ENCODE measurements at regions not wholly inside any gene's neighbourhood (a gene's known extent, or its start where the extent isn't known, plus 50 kb on each side); places are given as distances from the start of the nearest gene placed in this dataset.

GRCh38 chr15:38941399-38941953, 376.9 kb upstream of the RASGRP1 start:
- Mint-ChIP-seq H3K27ac (no peak overlapping the region), H3K36me3 (no peaks in the 10 kb centered on the region), H3K9me3 (no peaks in the 10 kb centered on the region)
- DNase-seq (ENCODE audit: low spot score in 2 of 2) (no peak), ATAC-seq (no peak)

- Mint-ChIP-seq H3K27ac (no peak overlapping the region), H3K36me3 (no peaks in the 10 kb centered on the region), H3K9me3 (no peaks in the 10 kb centered on the region)
- DNase-seq (ENCODE audit: low spot score in 2 of 2) (no peak), ATAC-seq (no peak)
These were observed 379.9 kb upstream of the RASGRP1 start for GRCh38 chr15:38944536-38944935.

DNA sequence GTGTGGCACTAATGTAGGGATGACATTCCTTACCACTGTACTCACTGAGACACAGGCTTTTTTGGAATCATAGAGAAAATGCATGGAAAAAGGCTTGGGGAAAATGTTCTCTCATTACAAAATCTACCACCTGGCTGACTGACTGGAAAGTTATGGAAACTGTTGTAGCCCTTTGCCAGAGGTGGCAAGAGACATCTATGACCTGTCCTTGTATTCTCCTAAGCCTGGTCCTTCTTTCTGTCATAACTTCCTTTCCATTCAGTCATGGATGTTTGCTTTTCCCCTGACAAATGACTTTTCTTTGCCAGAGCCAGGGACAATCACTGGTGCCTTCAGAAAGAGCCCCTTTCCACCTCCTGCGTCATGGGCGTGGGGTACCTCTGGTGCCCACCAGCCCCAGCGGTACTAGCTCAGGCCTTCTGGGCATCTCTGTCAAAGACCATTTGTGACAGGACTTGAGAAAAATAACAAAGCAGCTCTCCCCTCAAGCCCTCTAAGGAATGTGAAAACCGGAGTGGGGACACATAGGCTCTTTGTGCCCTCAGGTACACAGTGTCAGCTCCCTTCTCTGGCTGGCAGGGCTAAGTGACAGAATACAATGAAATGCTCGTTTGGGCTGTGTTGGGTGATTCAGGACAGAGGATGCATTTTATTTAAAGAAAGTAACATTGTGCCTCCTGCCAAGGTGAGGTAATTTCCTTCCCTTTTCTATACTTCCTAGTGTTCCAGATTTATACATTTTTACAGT, 381.1 kb upstream of the RASGRP1 start:
- Mint-ChIP-seq H3K27ac (no peak overlapping the region), H3K36me3 (no peaks in the 10 kb centered on the region), H3K9me3 (no peaks in the 10 kb centered on the region)
- ATAC-seq: no peak
- DNase-seq (ENCODE audit: low spot score in 2 of 2): no peak

- ATAC-seq: no peak
- Mint-ChIP-seq H3K27ac (no peak overlapping the region), H3K36me3 (no peaks in the 10 kb centered on the region), H3K9me3 (no peaks in the 10 kb centered on the region)
- DNase-seq (ENCODE audit: low spot score in 2 of 2): no peak
These were observed 389.5 kb upstream of the RASGRP1 start for GRCh38 chr15:38954090-38954489.

- Mint-ChIP-seq H3K27ac (no peak overlapping the region), H3K9me3 (no peaks in the 10 kb centered on the region), H3K36me3 (no peaks in the 10 kb centered on the region)
- DNase-seq (ENCODE audit: low spot score in 2 of 2) (no peak), ATAC-seq (no peak)
These were observed 396.8 kb upstream of the RASGRP1 start for GRCh38 chr15:38961456-38961855.

DNA sequence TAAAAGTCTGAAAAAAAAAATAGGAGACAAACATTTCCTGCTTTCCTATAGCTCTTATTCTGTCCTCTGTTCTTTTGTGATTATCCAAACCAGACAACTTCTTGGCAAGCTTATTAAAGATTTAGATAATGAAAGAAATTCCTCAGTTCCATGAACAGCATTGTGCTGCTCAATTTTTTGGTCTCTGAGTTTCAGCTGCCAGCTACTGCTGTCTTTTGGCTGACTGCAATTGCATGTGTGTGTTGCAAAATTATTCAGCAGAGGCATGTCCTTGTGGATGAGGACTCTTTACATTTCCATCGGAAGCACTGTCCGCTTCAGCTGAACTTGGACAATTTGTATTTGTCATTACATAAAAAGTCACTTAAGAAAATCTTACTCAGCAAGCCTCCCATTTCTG, 397.3 kb upstream of the RASGRP1 start:
- Mint-ChIP-seq H3K27ac (no peak overlapping the region), H3K36me3 (no peaks in the 10 kb centered on the region), H3K9me3 (no peaks in the 10 kb centered on the region)
- DNase-seq (ENCODE audit: low spot score in 2 of 2): no peak
- ATAC-seq: no peak

GRCh38 chr15:38972831-38973230, 408.2 kb upstream of the RASGRP1 start:
- Mint-ChIP-seq H3K27ac (no peak overlapping the region), H3K9me3 (peaks cover 8 to 12% of the 10 kb centered on the region in 2 donors), H3K36me3 (peaks cover 0 to 7% of the 10 kb centered on the region in 2 donors)
- no peak for ATAC-seq
- no peak for DNase-seq (ENCODE audit: low spot score in 2 of 2)

- DNase-seq (ENCODE audit: low spot score in 2 of 2) (no peak), ATAC-seq (no peak)
- H3K36me3 Mint-ChIP-seq: peaks cover 0 to 7% of the 10 kb centered on the region in 2 donors
- peaks cover 12 to 13% of the 10 kb centered on the region in 2 donors for H3K9me3 Mint-ChIP-seq
- no peak overlapping the region for H3K27ac Mint-ChIP-seq
These were observed 410.8 kb upstream of the RASGRP1 start for GRCh38 chr15:38975282-38975990.

DNA sequence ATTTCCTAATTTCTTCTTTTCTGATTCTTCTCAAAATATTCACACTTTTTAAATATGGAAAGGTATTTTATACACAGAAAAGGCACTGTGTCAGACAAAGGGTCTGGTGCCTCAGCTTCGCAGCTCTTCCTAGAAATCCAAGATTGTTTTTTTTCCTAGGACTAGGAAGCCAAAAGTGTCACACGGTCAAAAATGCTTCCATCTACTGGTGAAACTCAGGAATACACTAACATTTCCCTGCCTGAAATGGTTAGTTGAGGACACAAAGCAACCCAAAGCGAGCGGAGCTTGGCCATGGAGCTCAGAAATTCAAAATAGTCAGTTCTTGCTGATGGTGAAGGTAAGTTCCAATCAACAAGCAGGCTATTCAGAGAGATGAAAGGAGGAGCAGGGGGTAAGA, 426.5 kb upstream of the RASGRP1 start:
- no peak for ATAC-seq
- H3K27ac Mint-ChIP-seq: no peak overlapping the region
- DNase-seq (ENCODE audit: low spot score in 2 of 2): no peak
- no peaks in the 10 kb centered on the region for H3K9me3 Mint-ChIP-seq
- H3K36me3 Mint-ChIP-seq: no peaks in the 10 kb centered on the region

- no peaks in the 10 kb centered on the region for H3K36me3 Mint-ChIP-seq
- H3K27ac Mint-ChIP-seq: no peak overlapping the region
- DNase-seq (ENCODE audit: low spot score in 2 of 2): no peak
- no peaks in the 10 kb centered on the region for H3K9me3 Mint-ChIP-seq
- ATAC-seq: no peak
These were observed 427.1 kb upstream of the RASGRP1 start for GRCh38 chr15:38991701-38992100.

DNA sequence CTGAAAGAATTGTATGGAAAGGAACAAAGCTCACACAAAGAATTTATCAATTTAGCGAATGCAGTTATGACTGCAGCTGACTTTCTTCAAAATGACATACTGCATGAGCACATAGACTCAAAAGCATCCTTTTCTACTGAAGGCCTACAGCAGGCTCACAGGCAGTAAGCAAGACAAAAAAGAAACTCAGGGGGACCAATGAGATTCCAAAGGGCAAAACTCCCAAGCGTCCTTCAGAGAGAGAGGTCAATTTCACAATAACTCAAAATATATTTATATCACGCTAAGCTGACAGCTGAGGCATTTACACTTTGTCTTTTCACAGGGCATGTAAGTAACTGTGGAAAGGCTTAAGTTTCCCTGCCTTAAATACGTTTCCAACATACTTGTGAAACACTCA, 427.9 kb upstream of the RASGRP1 start:
- Mint-ChIP-seq H3K9me3 (no peaks in the 10 kb centered on the region), H3K36me3 (no peaks in the 10 kb centered on the region), H3K27ac (no peak overlapping the region)
- DNase-seq (ENCODE audit: low spot score in 2 of 2): no peak
- no peak for ATAC-seq

- DNase-seq (ENCODE audit: low spot score in 2 of 2) (no peak), ATAC-seq (no peak)
- no peaks in the 10 kb centered on the region for H3K9me3 Mint-ChIP-seq
- H3K36me3 Mint-ChIP-seq: no peaks in the 10 kb centered on the region
- H3K27ac Mint-ChIP-seq: no peak overlapping the region
These were observed 428.3 kb upstream of the RASGRP1 start for GRCh38 chr15:38992930-38993329.

- no peak for DNase-seq (ENCODE audit: low spot score in 2 of 2)
- Mint-ChIP-seq H3K27ac (no peak overlapping the region), H3K36me3 (no peaks in the 10 kb centered on the region), H3K9me3 (no peaks in the 10 kb centered on the region)
- ATAC-seq: no peak
These were observed 429.7 kb upstream of the RASGRP1 start for GRCh38 chr15:38994310-38994709.

DNA sequence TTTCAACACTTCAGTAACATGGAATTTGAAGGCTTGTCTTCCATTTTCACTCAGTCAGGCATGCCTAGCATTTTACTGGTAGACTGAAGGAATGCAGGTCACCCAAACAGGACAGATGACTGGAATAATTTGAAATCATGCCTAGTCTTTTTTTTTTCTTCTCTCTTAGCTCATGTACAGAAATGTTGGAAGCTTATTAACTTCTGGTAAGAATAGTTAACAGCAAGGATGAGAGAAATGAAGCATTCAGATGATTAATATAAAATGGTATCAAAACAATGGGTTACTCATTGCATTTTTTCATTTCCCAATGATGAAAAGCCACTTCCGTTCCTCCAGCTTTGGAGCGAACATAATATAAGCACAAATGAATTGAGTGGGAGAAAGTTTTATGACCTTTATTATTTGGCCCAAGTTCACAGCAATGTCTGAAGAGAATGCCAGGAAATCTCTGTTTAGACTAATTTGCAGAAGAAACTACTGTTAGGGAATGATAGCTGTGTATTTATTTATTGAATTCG, 431.6 kb upstream of the RASGRP1 start:
- H3K27ac Mint-ChIP-seq: no peak overlapping the region
- no peak for DNase-seq (ENCODE audit: low spot score in 2 of 2)
- ATAC-seq: no peak
- H3K9me3 Mint-ChIP-seq: no peaks in the 10 kb centered on the region
- H3K36me3 Mint-ChIP-seq: no peaks in the 10 kb centered on the region

- Mint-ChIP-seq H3K9me3 (peaks cover 2% of the 10 kb centered on the region in 2 donors), H3K36me3 (no peaks in the 10 kb centered on the region), H3K27ac (no peak overlapping the region)
- ATAC-seq (no peak), DNase-seq (ENCODE audit: low spot score in 2 of 2) (no peak)
These were observed 433.2 kb upstream of the RASGRP1 start for GRCh38 chr15:38997841-38998240.

- Mint-ChIP-seq H3K9me3 (peaks cover 5 to 7% of the 10 kb centered on the region in 2 donors), H3K27ac (no peak overlapping the region), H3K36me3 (no peaks in the 10 kb centered on the region)
- ATAC-seq (no peak), DNase-seq (ENCODE audit: low spot score in 2 of 2) (no peak)
These were observed 435.6 kb upstream of the RASGRP1 start for GRCh38 chr15:39000008-39000734.

DNA sequence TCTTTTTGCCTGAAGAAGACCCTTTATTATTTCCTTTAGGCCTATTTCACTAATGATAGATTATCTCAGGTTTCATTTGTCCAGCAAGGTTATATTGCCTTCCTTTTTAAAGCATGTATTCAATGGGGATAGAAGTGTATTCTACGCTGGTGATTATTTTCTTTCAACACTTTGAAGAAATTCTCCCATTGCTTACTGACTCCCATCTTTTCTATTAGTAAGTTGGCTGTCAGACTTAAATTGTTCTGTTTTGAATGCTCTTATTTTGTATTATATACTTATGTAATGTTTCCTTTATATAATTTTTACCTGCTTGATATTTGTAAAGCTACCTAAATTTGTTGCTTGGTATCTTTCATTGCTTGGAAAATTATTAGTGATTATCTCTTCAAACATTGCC, 445.1 kb upstream of the RASGRP1 start:
- DNase-seq (ENCODE audit: low spot score in 2 of 2) (no peak), ATAC-seq (no peak)
- H3K36me3 Mint-ChIP-seq: peaks cover 6 to 11% of the 10 kb centered on the region in 2 donors
- H3K9me3 Mint-ChIP-seq: peaks cover 19 to 29% of the 10 kb centered on the region in 2 donors
- no peak overlapping the region for H3K27ac Mint-ChIP-seq
